ENCODE measurements at regions not wholly inside any gene's neighbourhood (a gene's known extent, or its start where the extent isn't known, plus 50 kb on each side); places are given as distances from the start of the nearest gene placed in this dataset.

- TF ChIP-seq POLR2A (IDR thresholded peaks at IDR 0.05): no peak
- TF ChIP-seq CTCF (IDR thresholded peaks at IDR 0.05): no peak
- TF ChIP-seq EP300 (IDR thresholded peaks at IDR 0.05): no peak
Observed at GRCh38 chr10:2469802-2470201, 597.5 kb upstream of the PFKP start.
